GM23338 (cell line): ENCODE measurements at regions not wholly inside any gene's neighbourhood (a gene's known extent, or its start where the extent isn't known, plus 50 kb on each side); places are given as distances from the start of the nearest gene placed in this dataset.

Experiments
- ATAC-seq: fragments of 200-7000 bp; cut with Tn5 transposase; 3 replicates; pipeline ENCODE4 v1.9.1; 2020
- DNase-seq: peaks from one replicate; pipeline ENCODE4 v3.0.0-alpha.2; 2015; ENCODE audit warnings: low spot score
- H2AFZ ChIP-seq: fragments of 200-600 bp; sonication (generic); 2 replicates; pipeline ENCODE4 v1.8.0; 2016; ENCODE audit warnings: antibody characterized with exemption, mild to moderate bottlenecking, moderate library complexity
- H3F3A ChIP-seq: fragments of 200-600 bp; sonication (generic); replicated peaks from 2 replicates; pipeline ENCODE4 v1.8.0; 2017; ENCODE audit warnings: antibody characterized with exemption, mixed run types, low read depth
- H3K27ac ChIP-seq: fragments of 200-600 bp; sonication (generic); 2 replicates; pipeline ENCODE4 v1.6.1; 2016; ENCODE audit warnings: low read depth
- H3K27me3 ChIP-seq: fragments of 200-600 bp; sonication (generic); 2 replicates; pipeline ENCODE4 v1.8.0; 2016; ENCODE audit warnings: mild to moderate bottlenecking, mixed run types, moderate library complexity; ENCODE audit not compliant: insufficient read depth
- H3K36me3 ChIP-seq: fragments of 200-600 bp; sonication (generic); 2 replicates; pipeline ENCODE4 v1.8.0; 2016; ENCODE audit warnings: mild to moderate bottlenecking; ENCODE audit not compliant: insufficient read depth
- H3K4me1 ChIP-seq: fragments of 200-600 bp; sonication (generic); 2 replicates; pipeline ENCODE4 v1.8.0; 2016; ENCODE audit warnings: mild to moderate bottlenecking, moderate library complexity; ENCODE audit not compliant: insufficient read depth
- H3K4me2 ChIP-seq: fragments of 200-600 bp; sonication (generic); 2 replicates; pipeline ENCODE4 v1.7.1; 2017; ENCODE audit warnings: mixed run types
- H3K4me3 ChIP-seq: fragments of 200-600 bp; sonication (generic); 2 replicates; pipeline ENCODE4 v1.6.1; 2016; ENCODE audit warnings: mixed run types
- H3K79me2 ChIP-seq: fragments of 200-600 bp; sonication (generic); replicated peaks from 2 replicates; pipeline ENCODE4 v1.8.0; 2017; ENCODE audit warnings: mild to moderate bottlenecking; ENCODE audit not compliant: insufficient read depth
- H3K9me2 ChIP-seq: fragments of 200-600 bp; sonication (generic); 2 replicates; pipeline ENCODE4 v1.8.0; 2017; ENCODE audit not compliant: insufficient read depth
- H4K20me1 ChIP-seq: fragments of 200-600 bp; sonication (generic); replicated peaks from 2 replicates; pipeline ENCODE4 v1.8.0; 2017; ENCODE audit warnings: mild to moderate bottlenecking; ENCODE audit not compliant: insufficient read depth
- H3K27ac Mint-ChIP-seq: 2 replicates; pipeline ENCODE4 v1.8.0; 2020; ENCODE audit warnings: inconsistent platforms, mild to moderate bottlenecking, moderate library complexity, mixed read lengths
- H3K27me3 Mint-ChIP-seq: 3 replicates; pipeline ENCODE4 v1.8.0; 2022; ENCODE audit warnings: low read depth, mild to moderate bottlenecking, moderate library complexity, mixed read lengths, inconsistent platforms; ENCODE audit not compliant: insufficient read depth, poor library complexity
- H3K36me3 Mint-ChIP-seq: 3 replicates; pipeline ENCODE4 v1.8.0; 2021; ENCODE audit warnings: low read depth, mild to moderate bottlenecking, inconsistent platforms, moderate library complexity, mixed read lengths
- H3K4me1 Mint-ChIP-seq: 3 replicates; pipeline ENCODE4 v1.8.0; 2020; ENCODE audit warnings: mild to moderate bottlenecking, inconsistent platforms, mixed read lengths
- H3K4me3 Mint-ChIP-seq: 3 replicates; pipeline ENCODE4 v1.8.0; 2021; ENCODE audit warnings: moderate library complexity, mild to moderate bottlenecking, inconsistent platforms, mixed read lengths
- H3K9me3 Mint-ChIP-seq: 3 replicates; pipeline ENCODE4 v1.8.0; 2020; ENCODE audit warnings: moderate library complexity, mild to moderate bottlenecking, inconsistent platforms, mixed read lengths
- CREB1 ChIP-seq: fragments of 250-450 bp; sonication (Bioruptor Pico); IDR thresholded peaks from 2 replicates; pipeline ENCODE4 v1.5.0; 2020; ENCODE audit warnings: low read depth, mild to moderate bottlenecking, moderate library complexity
- CTCF ChIP-seq, 2 experiments: fragments of 200-600 bp in 1 of 2; sonication (generic) in 1 of 2; conservative IDR thresholded peaks; 2 replicates each; pipeline versions ENCODE4 v1.5.1 to v1.6.1; 2016 to 2017; ENCODE audit warnings: antibody characterized with exemption in 2 of 2, low read depth in 2 of 2, mild to moderate bottlenecking in 2 of 2, moderate library complexity in 1 of 2
- ETS1 ChIP-seq: IDR thresholded peaks from 2 replicates; pipeline ENCODE4 v1.6.1; 2016; ENCODE audit warnings: antibody characterized with exemption
- EZH2 ChIP-seq: fragments of 200-600 bp; sonication (generic); IDR thresholded peaks from one replicate; pipeline ENCODE4 v1.8.0; 2017; ENCODE audit warnings: antibody characterized with exemption, mild to moderate bottlenecking, low read depth; ENCODE audit not compliant: unreplicated experiment
- EZH2phosphoT487 ChIP-seq: fragments of 200-600 bp; sonication (generic); IDR thresholded peaks from one replicate; pipeline ENCODE4 v1.8.1; 2018; ENCODE audit warnings: antibody characterized with exemption; ENCODE audit not compliant: unreplicated experiment
- JUNB ChIP-seq: IDR thresholded peaks from one replicate; pipeline ENCODE4 v1.6.1; 2016; ENCODE audit warnings: antibody characterized with exemption; ENCODE audit not compliant: unreplicated experiment
- NANOG ChIP-seq: IDR thresholded peaks from 2 replicates; pipeline ENCODE4 v1.6.1; 2016; ENCODE audit warnings: antibody characterized with exemption, borderline replicate concordance
- POLR2AphosphoS5 ChIP-seq: IDR thresholded peaks from 2 replicates; pipeline ENCODE4 v1.6.1; 2016; ENCODE audit warnings: antibody characterized with exemption, low read depth
- REST ChIP-seq: IDR thresholded peaks from one replicate; pipeline ENCODE4 v1.6.1; 2018; ENCODE audit warnings: antibody characterized with exemption; ENCODE audit not compliant: unreplicated experiment
- STAT1 ChIP-seq: IDR thresholded peaks from one replicate; pipeline ENCODE4 v1.6.1; 2016; ENCODE audit warnings: antibody characterized with exemption; ENCODE audit not compliant: unreplicated experiment
- ZNF114 ChIP-seq: fragments of 250-450 bp; sonication (Bioruptor Pico); IDR thresholded peaks from 2 replicates; pipeline ENCODE4 v1.5.0; 2020; ENCODE audit warnings: mild to moderate bottlenecking, moderate library complexity
- ZNF331 ChIP-seq: fragments of 250-450 bp; sonication (Bioruptor Pico); IDR thresholded peaks from 2 replicates; pipeline ENCODE4 v1.5.0; 2020; ENCODE audit warnings: low read depth, mild to moderate bottlenecking, moderate library complexity
- ZNF462 ChIP-seq: fragments of 250-450 bp; sonication (Bioruptor Pico); IDR thresholded peaks from 2 replicates; pipeline ENCODE4 v1.5.0; 2020; ENCODE audit warnings: mild to moderate bottlenecking, moderate library complexity

GRCh38 chr10:10787586-10787985 is 230.1 kb upstream of the CELF2 start:
- DNase-seq (no peak), ATAC-seq (no peak)
- H3K27me3 Mint-ChIP-seq = no peaks in the 10 kb centered on the region
- H3K9me3 Mint-ChIP-seq = peaks cover 6% of the 10 kb centered on the region; the same call in 2 of the 3 replicates
- Histone ChIP-seq H2AFZ (no peak overlapping the region), H3K27me3 (no peaks in the 10 kb centered on the region), H3K79me2 (no peaks in the 10 kb centered on the region), H3K9me2 (no peaks in the 10 kb centered on the region), H3K36me3 (no peaks in the 10 kb centered on the region), H3K4me1 (peaks cover 5% of the 10 kb centered on the region; the same call in 1 of the 2 replicates), H3K4me2 (no peak overlapping the region), H4K20me1 (no peaks in the 10 kb centered on the region), H3K27ac (no peak overlapping the region), H3K4me3 (no peak overlapping the region), H3F3A (no peaks in the 10 kb centered on the region)
- no peak overlapping the region for H3K27ac Mint-ChIP-seq
- H3K4me3 Mint-ChIP-seq = no peak overlapping the region
- peaks cover 16% of the 10 kb centered on the region for H3K4me1 Mint-ChIP-seq
- TF ChIP-seq POLR2AphosphoS5 (no peak), EZH2 (no peak), CTCF (conservative IDR thresholded peaks at IDR 0.05; ENCODE audit: low read depth in 2 of 2) (no peak), STAT1 (no peak), ZNF331 (CRISPR knock-in tag) (no peak), NANOG (no peak), ETS1 (no peak), ZNF462 (no peak), REST (no peak), CREB1 (CRISPR knock-in tag) (no peak), ZNF114 (no peak), EZH2phosphoT487 (no peak), JUNB (no peak)
- peaks cover 6% of the 10 kb centered on the region; the same call in 1 of the 3 replicates for H3K36me3 Mint-ChIP-seq
